HepG2 (cell line): ENCODE measurements at regions not wholly inside any gene's neighbourhood (a gene's known extent, or its start where the extent isn't known, plus 50 kb on each side); places are given as distances from the start of the nearest gene placed in this dataset.

Source experiments
- ATAC-seq: fragments of 200-7000 bp; cut with Tn5 transposase; 3 replicates; pipeline ENCODE4 v1.9.1; 2020; ENCODE audit warnings: mild to moderate bottlenecking, moderate library complexity
- BruUV-seq: library from RNA; stranded (reverse); fragments of 400-500 nt; replicated peaks from 2 replicates; lab custom pipeline; 2021; lab: Mats Ljungman, UMichigan
- CTCF ChIA-PET: fragments of 300-600 bp; formaldehyde crosslinking; extraction: SDS; loops from one replicate; lab custom pipeline; 2021; ENCODE audit warnings: low total read pairs, inconsistent platforms, low intra/inter-chr PET ratio; lab: Yijun Ruan, JAX
- POLR2A ChIA-PET: fragments of 350-600 bp; sonication (Branson Sonifier 250); formaldehyde crosslinking; loops from one replicate; lab custom pipeline; 2020; ENCODE audit warnings: antibody characterized with exemption, inconsistent platforms; lab: Yijun Ruan, JAX
- DNase-seq: peaks from one replicate; pipeline ENCODE4 v3.0.0-alpha.2; 2015; ENCODE audit warnings: low spot score
- FAIRE-seq: peaks from 3 replicates; lab custom pipeline; 2011; peaks lifted over from hg19 to GRCh38; lab: Jason Lieb, UNC
- H2AFZ ChIP-seq: one replicate; pipeline ENCODE4 v1.6.1; 2011; ENCODE audit warnings: low read length, inconsistent platforms
- H3K27ac ChIP-seq: fragments of 300-600 bp; 3 replicates; pipeline ENCODE4 v1.8.0; 2011; ENCODE audit warnings: mixed run types, mild to moderate bottlenecking, mixed read lengths, low read length, inconsistent platforms; ENCODE audit not compliant: insufficient read depth; ENCODE audit errors: extremely low read length
- H3K27me3 ChIP-seq, 2 experiments: fragments of 200-600 bp in 1 of 2; 2 replicates in 1 of 2; 3 replicates in 1 of 2; pipeline versions ENCODE4 v1.6.0 to v1.8.0; 2011; ENCODE audit warnings: low read length in 2 of 2, mild to moderate bottlenecking in 2 of 2, moderate library complexity in 2 of 2, inconsistent platforms in 1 of 2; ENCODE audit not compliant: insufficient read depth in 2 of 2, control insufficient read depth in 1 of 2
- H3K36me3 ChIP-seq, 2 experiments: fragments of 200-600 bp in 1 of 2; replicated peaks in 1 of 2; 2 replicates in 1 of 2; 3 replicates in 1 of 2; pipeline versions ENCODE4 v1.5.1 to v1.8.0; 2011; ENCODE audit warnings: low read length in 2 of 2, inconsistent platforms in 1 of 2; ENCODE audit not compliant: insufficient read depth in 2 of 2, control insufficient read depth in 1 of 2
- H3K4me1 ChIP-seq: 2 replicates; pipeline ENCODE4 v1.5.1; 2012; ENCODE audit warnings: low read length, inconsistent platforms; ENCODE audit not compliant: insufficient read depth
- H3K4me2 ChIP-seq: 2 replicates; pipeline ENCODE4 v1.6.0; 2011; ENCODE audit warnings: low read depth, low read length, inconsistent platforms
- H3K4me3 ChIP-seq, 3 experiments: fragments of 200-600 bp in 1 of 3; sonication (generic), shearing (Covaris generic) in 1 of 3; replicated peaks in 1 of 3; 2 replicates each; pipeline ENCODE4 v1.5.1; 2011 to 2016; ENCODE audit warnings: low read length in 3 of 3, inconsistent platforms in 2 of 3, low read depth in 2 of 3, mild to moderate bottlenecking in 2 of 3, control low read depth in 1 of 3, mixed read lengths in 1 of 3; ENCODE audit not compliant: insufficient read depth in 1 of 3
- H3K79me2 ChIP-seq: one replicate; pipeline ENCODE4 v1.6.1; 2011; ENCODE audit warnings: low read length, inconsistent platforms; ENCODE audit not compliant: insufficient read depth
- H3K9ac ChIP-seq: 2 replicates; pipeline ENCODE4 v1.6.0; 2011; ENCODE audit warnings: mild to moderate bottlenecking, low read depth, low read length, inconsistent platforms; ENCODE audit not compliant: insufficient read depth
- H3K9me3 ChIP-seq: 2 replicates; pipeline ENCODE4 v1.5.1; 2012; ENCODE audit warnings: mild to moderate bottlenecking, low read length
- H4K20me1 ChIP-seq: 2 replicates; pipeline ENCODE4 v1.6.0; 2011; ENCODE audit warnings: inconsistent platforms, mild to moderate bottlenecking, low read length, moderate library complexity; ENCODE audit not compliant: insufficient read depth
- ADNP ChIP-seq: sonication (generic); formaldehyde crosslinking; IDR thresholded peaks from 2 replicates; pipeline ENCODE4 v1.4.0; 2020; ENCODE audit warnings: missing genetic modification reagents
- ETV5 ChIP-seq: IDR thresholded peaks from 2 replicates; pipeline ENCODE4 v1.6.1; 2018; ENCODE audit warnings: missing biosample characterization, missing genetic modification reagents, inconsistent platforms, borderline replicate concordance
- FOSL2 ChIP-seq: sonication (generic); formaldehyde crosslinking; IDR thresholded peaks from 2 replicates; pipeline ENCODE4 v1.4.0; 2020; ENCODE audit warnings: missing genetic modification reagents
- HDAC1 ChIP-seq: sonication (generic); formaldehyde crosslinking; IDR thresholded peaks from 2 replicates; pipeline ENCODE4 v1.5.1; 2020; ENCODE audit warnings: mild to moderate bottlenecking, missing genetic modification reagents
- NFIC ChIP-seq: IDR thresholded peaks from 2 replicates; pipeline ENCODE4 v1.6.1; 2012; ENCODE audit warnings: mild to moderate bottlenecking, low read length, inconsistent platforms
- PRDM15 ChIP-seq: sonication (generic); formaldehyde crosslinking; IDR thresholded peaks from 2 replicates; pipeline ENCODE4 v1.4.0; 2020; ENCODE audit warnings: missing genetic modification reagents
- RBM39 ChIP-seq: fragments of 200-400 bp; formaldehyde crosslinking; IDR thresholded peaks from one replicate; pipeline ENCODE4 v1.6.1; 2018; ENCODE audit warnings: antibody characterized with exemption, mild to moderate bottlenecking, low read depth, low read length; ENCODE audit not compliant: poor library complexity, severe bottlenecking
- ZBTB42 ChIP-seq: sonication (generic); formaldehyde crosslinking; IDR thresholded peaks from 2 replicates; pipeline ENCODE4 v1.5.0; 2020; ENCODE audit warnings: mild to moderate bottlenecking, missing genetic modification reagents
- ZNF274 ChIP-seq: sonication (generic); formaldehyde crosslinking; IDR thresholded peaks from 2 replicates; pipeline ENCODE4 v1.5.1; 2020; ENCODE audit warnings: mild to moderate bottlenecking, missing genetic modification reagents
- WGBS: methylation state at CpG from one replicate; pipeline ENCODE4 v1.1.6; 2017; ENCODE audit warnings: low lambda C conversion rate; 5-methylcytosine and 5-hydroxymethylcytosine counted together
- in situ Hi-C: cut with HindIII; loops from 2 replicates; pipeline ENCODE4 v1.10.0; 2017; ENCODE audit warnings: low pct_unique_long_range_greater_than_20kb; ENCODE audit not compliant: extremely low pct_ligation_motif_present
- intact Hi-C: fragments of 100-400 bp; cut with micrococcal nuclease; formaldehyde crosslinking; loops from one replicate; pipeline ENCODE4 v1.10.0; 2022; ENCODE audit not compliant: unreplicated experiment

DNA sequence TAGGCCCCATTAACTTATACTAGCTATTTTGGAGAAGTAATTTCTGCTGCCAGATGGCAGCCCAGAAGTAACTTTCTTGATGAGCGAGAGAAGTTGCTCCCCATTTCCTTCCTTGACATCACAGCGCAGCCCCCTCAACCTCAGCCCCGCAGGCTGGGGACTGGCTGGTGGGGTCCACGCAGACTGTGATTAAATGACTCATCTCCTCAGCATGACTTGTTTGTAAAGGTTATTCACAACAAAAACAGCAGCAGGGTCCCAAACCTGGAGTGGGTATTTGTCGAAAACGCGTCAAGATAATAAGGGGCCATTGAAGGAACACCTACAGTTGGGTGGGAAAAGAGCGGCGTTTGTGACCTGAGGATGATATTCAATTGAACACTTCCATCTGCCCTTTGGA is 120.6 kb downstream of the TXNL1 start (continued):
- TF ChIP-seq ZNF274 (CRISPR knock-in tag): no peak
- TF ChIP-seq ZBTB42 (CRISPR knock-in tag): no peak
- TF ChIP-seq HDAC1 (CRISPR knock-in tag): no peak
- TF ChIP-seq ETV5 (CRISPR knock-in tag): no peak
- no peak for TF ChIP-seq FOSL2 (CRISPR knock-in tag)
- no peak for TF ChIP-seq PRDM15 (CRISPR knock-in tag)

- in situ Hi-C loops: no loop called here
- no peak for FAIRE-seq
- Histone ChIP-seq H3K9me3 (no peaks in the 10 kb centered on the region), H3K4me2 (no peak overlapping the region), H3K79me2 (no peaks in the 10 kb centered on the region), H3K27ac (no peak overlapping the region), H3K27me3 (no peaks in the 10 kb centered on the region), H4K20me1 (no peaks in the 10 kb centered on the region), H3K4me3 (no peak overlapping the region), H3K36me3 (no peaks in the 10 kb centered on the region), H3K9ac (no peak overlapping the region), H2AFZ (no peak overlapping the region), H3K4me1 (no peaks in the 10 kb centered on the region)
- intact Hi-C loops: no loop called here
- BruUV-seq: no TSS peak
- TF ChIP-seq RBM39 (no peak), ADNP (no peak), NFIC (no peak)
- POLR2A ChIA-PET: no interaction called here
- no peak for DNase-seq
- CTCF ChIA-PET: no interaction called here
- ATAC-seq: no peak
- 23% methylated on average over 4 of the region's 4 CpGs for WGBS
These were observed 121.2 kb downstream of the TXNL1 start for GRCh38 chr18:56517196-56517595.
